SJCRH30 (cell line): ENCODE measurements at regions not wholly inside any gene's neighbourhood (a gene's known extent, or its start where the extent isn't known, plus 50 kb on each side); places are given as distances from the start of the nearest gene placed in this dataset.

Experiments used
- DNase-seq, 2 experiments: peaks; one replicate each; pipeline ENCODE4 v3.0.0-alpha.2; 2015 to 2020
- H3K27ac ChIP-seq: fragments of 250-450 bp; sonication (Bioruptor Pico); 2 replicates; pipeline ENCODE4 v1.5.1; 2020; ENCODE audit warnings: mild to moderate bottlenecking, moderate library complexity
- H3K27me3 ChIP-seq: fragments of 250-450 bp; sonication (Bioruptor Pico); 2 replicates; pipeline ENCODE4 v1.5.1; 2020; ENCODE audit warnings: mild to moderate bottlenecking, moderate library complexity
- H3K36me3 ChIP-seq: fragments of 250-450 bp; sonication (Bioruptor Pico); 2 replicates; pipeline ENCODE4 v1.5.1; 2020; ENCODE audit warnings: mild to moderate bottlenecking, moderate library complexity
- H3K4me1 ChIP-seq: fragments of 250-450 bp; sonication (Bioruptor Pico); 2 replicates; pipeline ENCODE4 v1.5.1; 2020; ENCODE audit warnings: mild to moderate bottlenecking, moderate library complexity
- H3K4me3 ChIP-seq: fragments of 250-450 bp; sonication (Bioruptor Pico); 2 replicates; pipeline ENCODE4 v1.5.1; 2020; ENCODE audit warnings: mild to moderate bottlenecking, moderate library complexity
- H3K9me3 ChIP-seq: fragments of 250-450 bp; sonication (Bioruptor Pico); replicated peaks from 2 replicates; pipeline ENCODE4 v1.5.1; 2020; ENCODE audit warnings: mild to moderate bottlenecking, moderate library complexity

DNA sequence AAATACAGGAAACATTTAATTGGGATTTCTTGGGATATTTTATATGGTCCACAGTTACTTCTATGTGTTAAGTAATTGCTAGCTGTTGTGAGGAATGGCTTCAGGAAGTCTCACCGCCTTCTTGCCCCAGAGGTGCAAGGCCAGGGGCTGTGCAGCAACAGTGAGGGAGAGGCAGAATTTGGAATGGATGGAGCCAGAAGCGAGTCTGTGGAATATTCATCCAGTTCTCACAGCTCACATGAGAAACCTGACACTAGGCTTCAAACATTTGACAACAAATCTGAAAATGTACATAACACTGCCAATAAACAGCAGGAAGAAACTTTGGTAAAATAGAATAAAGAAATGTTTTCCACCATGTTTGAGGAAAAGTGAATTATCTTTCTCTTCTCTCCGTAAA, 66.5 kb downstream of the GPR6 start:
- Histone ChIP-seq H3K27ac (no peak overlapping the region), H3K4me1 (no peaks in the 10 kb centered on the region), H3K27me3 (no peaks in the 10 kb centered on the region), H3K36me3 (no peaks in the 10 kb centered on the region), H3K9me3 (0 out of 2 replicates have a peak, but pooled peaks cover 3% of the 10 kb centered on the region), H3K4me3 (no peak overlapping the region)
- no peak for DNase-seq

DNA sequence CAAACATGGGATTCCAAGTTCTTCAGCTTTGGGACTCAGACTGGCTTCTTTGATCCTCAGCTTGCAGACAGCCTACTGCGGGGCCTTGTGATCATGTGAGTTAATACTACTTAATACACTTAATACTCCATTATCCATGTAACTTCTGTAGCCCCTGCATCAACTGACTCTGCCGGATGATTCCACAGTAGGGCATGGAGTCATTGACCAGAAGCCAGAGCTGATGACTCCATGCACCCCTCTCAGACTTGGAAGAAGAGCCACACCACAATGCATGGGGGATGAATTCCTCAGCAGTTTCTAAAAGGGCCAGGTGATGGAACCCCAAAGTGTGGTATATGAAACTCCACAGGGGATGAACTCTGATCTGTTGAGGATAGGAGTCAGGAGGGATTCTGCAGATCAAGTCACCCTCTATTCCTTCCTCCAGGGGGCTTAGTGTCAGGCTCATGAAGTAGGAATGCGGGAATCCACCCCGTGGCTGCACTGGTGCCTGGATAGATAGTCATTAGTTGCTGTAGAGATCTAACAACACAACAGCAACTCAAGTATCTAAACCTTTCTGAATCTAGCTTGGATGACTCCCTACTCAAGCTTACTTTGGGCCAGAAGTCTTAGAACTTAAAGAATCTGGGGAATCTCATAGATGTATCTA, 70.2 kb downstream of the GPR6 start:
- H3K4me1 ChIP-seq = no peaks in the 10 kb centered on the region
- no peak overlapping the region for H3K4me3 ChIP-seq
- H3K27me3 ChIP-seq = no peaks in the 10 kb centered on the region
- no peaks in the 10 kb centered on the region for H3K36me3 ChIP-seq
- H3K9me3 ChIP-seq = 0 out of 2 replicates have a peak, but pooled peaks cover 3% of the 10 kb centered on the region
- no peak overlapping the region for H3K27ac ChIP-seq
- no peak for DNase-seq

DNA sequence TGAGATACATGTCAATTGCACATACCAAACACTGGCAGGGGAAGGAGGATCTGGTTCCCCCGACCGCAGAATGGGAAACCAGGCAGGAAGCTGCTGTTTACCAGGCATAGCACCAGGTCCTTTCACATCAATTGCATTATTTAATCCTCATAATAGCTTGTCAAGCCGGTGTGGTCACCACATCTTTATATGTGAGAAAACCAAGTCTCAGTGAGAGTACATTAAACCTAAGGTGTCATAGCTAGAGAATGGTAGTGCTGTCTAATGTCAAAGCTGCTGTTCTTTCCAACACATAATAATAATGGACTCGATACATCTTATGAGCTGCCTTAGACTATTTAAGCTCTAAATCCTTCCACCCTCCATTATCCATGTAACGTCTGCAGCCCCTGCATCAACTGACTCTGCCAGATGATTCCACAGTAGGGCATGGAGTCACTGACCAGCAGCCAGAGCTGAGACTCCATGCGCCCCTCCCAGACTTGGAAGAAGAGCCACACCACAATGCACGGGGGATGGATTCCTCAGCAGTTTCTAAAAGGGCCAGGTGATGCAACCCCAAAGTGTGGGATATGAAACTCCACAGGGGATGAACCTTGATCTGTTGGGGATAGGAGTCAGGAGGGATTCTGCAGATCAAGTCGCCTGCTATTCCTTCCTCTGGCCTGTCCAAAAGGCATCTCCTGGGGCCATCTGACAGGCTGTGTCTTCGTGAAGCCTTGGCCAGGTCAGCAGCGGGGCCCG, 71.8 kb downstream of the GPR6 start:
- no peak overlapping the region for H3K27ac ChIP-seq
- no peak overlapping the region for H3K4me3 ChIP-seq
- H3K9me3 ChIP-seq = 0 out of 2 replicates have a peak, but pooled peaks cover 3% of the 10 kb centered on the region
- no peaks in the 10 kb centered on the region for H3K27me3 ChIP-seq
- H3K4me1 ChIP-seq = no peaks in the 10 kb centered on the region
- DNase-seq = no peak
- H3K36me3 ChIP-seq = no peaks in the 10 kb centered on the region
